Naive thymus-derived CD4-positive, alpha-beta T cell (primary cell): ENCODE measurements at regions not wholly inside any gene's neighbourhood (a gene's known extent, or its start where the extent isn't known, plus 50 kb on each side); places are given as distances from the start of the nearest gene placed in this dataset.

ENCODE experiments used
- ATAC-seq: fragments of 150-1000 bp; cut with Tn5 transposase; 2 replicates; pipeline ENCODE4 v1.10.0; 2021; ENCODE audit warnings: mild to moderate bottlenecking, moderate library complexity
- CTCF ChIA-PET: fragments of 350-600 bp; sonication (Branson Sonifier 250); formaldehyde crosslinking; loops from one replicate; lab custom pipeline; 2021; ENCODE audit warnings: antibody characterized with exemption; lab: Charles Lee
- POLR2A ChIA-PET: fragments of 350-600 bp; sonication (Branson Sonifier 250); formaldehyde crosslinking; loops from one replicate; lab custom pipeline; 2021; ENCODE audit warnings: antibody characterized with exemption, inconsistent platforms; lab: Charles Lee
- DNase-seq, 9 donors: peaks; one replicate each; pipeline versions ENCODE4 v3.0.0 to v3.0.0-alpha.2; 2020 to 2022; ENCODE audit warnings: mixed read lengths in 1 of 9
- H3K27ac ChIP-seq: one replicate; pipeline ENCODE4 v1.7.0; 2013; ENCODE audit warnings: mild to moderate bottlenecking, low read depth, low read length, moderate library complexity
- H3K27me3 ChIP-seq, 2 donors: one replicate each; pipeline ENCODE4 v1.7.0; 2013; ENCODE audit warnings: low read length in 2 of 2, mild to moderate bottlenecking in 2 of 2, moderate library complexity in 2 of 2; ENCODE audit not compliant: control insufficient read depth in 2 of 2, insufficient read depth in 2 of 2
- H3K36me3 ChIP-seq, 3 experiments: 1 replicate in 2 of 3; 2 replicates in 1 of 3; pipeline ENCODE4 v1.7.0; 2013; ENCODE audit warnings: low read length in 3 of 3, mild to moderate bottlenecking in 3 of 3, moderate library complexity in 1 of 3; ENCODE audit not compliant: insufficient read depth in 3 of 3, control insufficient read depth in 2 of 3
- H3K4me1 ChIP-seq, 2 donors: one replicate each; pipeline ENCODE4 v1.7.0; 2013; ENCODE audit warnings: low read length in 2 of 2, mild to moderate bottlenecking in 2 of 2, moderate library complexity in 1 of 2; ENCODE audit not compliant: control insufficient read depth in 2 of 2, insufficient read depth in 2 of 2
- H3K4me3 ChIP-seq: 2 replicates; pipeline ENCODE4 v1.7.0; 2013; ENCODE audit warnings: mild to moderate bottlenecking, low read length
- H3K9me3 ChIP-seq, 3 experiments: 1 replicate in 2 of 3; 2 replicates in 1 of 3; pipeline ENCODE4 v1.7.0; 2013; ENCODE audit warnings: low read length in 3 of 3; ENCODE audit not compliant: control insufficient read depth in 2 of 3
- H3K27ac Mint-ChIP-seq, 9 donors: one replicate each; pipeline ENCODE4 v1.8.0; 2020 to 2022; ENCODE audit warnings: mixed read lengths in 9 of 9, mild to moderate bottlenecking in 8 of 9, moderate library complexity in 5 of 9, inconsistent platforms in 2 of 9
- H3K27me3 Mint-ChIP-seq, 5 donors: one replicate each; pipeline ENCODE4 v1.8.0; 2021 to 2022; ENCODE audit warnings: mixed read lengths in 5 of 5, mild to moderate bottlenecking in 1 of 5
- H3K36me3 Mint-ChIP-seq, 5 donors: one replicate each; pipeline ENCODE4 v1.8.0; 2020 to 2022; ENCODE audit warnings: mixed read lengths in 5 of 5, mild to moderate bottlenecking in 3 of 5, inconsistent platforms in 1 of 5
- H3K4me1 Mint-ChIP-seq, 7 donors: one replicate each; pipeline ENCODE4 v1.8.0; 2020 to 2022; ENCODE audit warnings: mixed read lengths in 7 of 7, mild to moderate bottlenecking in 3 of 7, inconsistent platforms in 1 of 7
- H3K4me3 Mint-ChIP-seq, 10 donors: one replicate each; pipeline ENCODE4 v1.8.0; 2020 to 2022; ENCODE audit warnings: mild to moderate bottlenecking in 10 of 10, mixed read lengths in 10 of 10, moderate library complexity in 6 of 10, inconsistent platforms in 2 of 10
- H3K9me3 Mint-ChIP-seq, 11 donors: one replicate each; pipeline ENCODE4 v1.8.0; 2020 to 2022; ENCODE audit warnings: mixed read lengths in 11 of 11, mild to moderate bottlenecking in 4 of 11, inconsistent platforms in 1 of 11, moderate library complexity in 1 of 11
- intact Hi-C, 2 donors: fragments of 100-400 bp; cut with micrococcal nuclease; formaldehyde crosslinking; loops; one replicate each; pipeline ENCODE4 v1.15.1; 2023

GRCh38 chr12:93073324-93073723, 144.2 kb upstream of the EEA1 start:
- ChIA-PET POLR2A (no interaction called here), CTCF (no interaction called here)
- Mint-ChIP-seq H3K4me3 (no peak overlapping the region), H3K27me3 (peaks cover 0 to 6% (median 5%) of the 10 kb centered on the region in 5 donors), H3K36me3 (no peaks in the 10 kb centered on the region), H3K27ac (no peak overlapping the region), H3K9me3 (peaks cover 0 to 2% (median 0%) of the 10 kb centered on the region in 11 donors), H3K4me1 (no peaks in the 10 kb centered on the region)
- Histone ChIP-seq H3K4me3 (no peak overlapping the region), H3K4me1 (no peaks in the 10 kb centered on the region), H3K36me3 (no peaks in the 10 kb centered on the region), H3K9me3 (no peaks in the 10 kb centered on the region), H3K27me3 (no peaks in the 10 kb centered on the region), H3K27ac (no peak overlapping the region)
- intact Hi-C loops = no loop called here
- ATAC-seq (no peak), DNase-seq (no peak)

- H3K4me3 Mint-ChIP-seq = no peak overlapping the region
- no peak overlapping the region for H3K4me3 ChIP-seq
- no peaks in the 10 kb centered on the region for H3K27me3 Mint-ChIP-seq
- CTCF ChIA-PET = no interaction called here
- ATAC-seq (no peak), DNase-seq (no peak)
- no peak overlapping the region for H3K27ac ChIP-seq
- H3K9me3 Mint-ChIP-seq = no peaks in the 10 kb centered on the region
- H3K36me3 Mint-ChIP-seq = no peaks in the 10 kb centered on the region
- no peak overlapping the region for H3K27ac Mint-ChIP-seq
- H3K9me3 ChIP-seq = no peaks in the 10 kb centered on the region
- no peaks in the 10 kb centered on the region for H3K4me1 ChIP-seq
- intact Hi-C loops = no loop called here
- POLR2A ChIA-PET = no interaction called here
- no peaks in the 10 kb centered on the region for H3K36me3 ChIP-seq
- no peaks in the 10 kb centered on the region for H3K4me1 Mint-ChIP-seq
- no peaks in the 10 kb centered on the region for H3K27me3 ChIP-seq
Observed at GRCh38 chr12:93078059-93078458, 149.0 kb upstream of the EEA1 start.

DNA sequence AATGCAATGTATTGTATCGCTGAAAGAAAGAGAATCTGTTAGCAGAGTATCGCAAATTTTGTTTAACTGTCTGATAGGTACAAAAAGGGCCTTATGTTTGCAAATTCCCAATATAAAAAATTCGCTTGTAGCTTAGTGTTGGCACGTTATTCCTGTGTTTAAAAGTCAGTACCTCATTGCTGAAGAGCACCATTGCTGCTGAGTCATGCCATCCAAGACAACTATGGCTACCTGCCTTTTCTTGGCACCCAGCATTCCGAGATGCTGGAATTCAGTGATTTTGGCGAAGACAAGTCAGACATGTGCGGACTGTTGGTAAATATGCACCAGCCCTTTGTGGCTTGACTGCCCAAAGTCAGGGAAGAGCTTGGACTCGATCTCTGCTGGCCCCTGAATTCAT, 149.5 kb upstream of the EEA1 start:
- Histone ChIP-seq H3K36me3 (no peaks in the 10 kb centered on the region), H3K27me3 (no peaks in the 10 kb centered on the region), H3K4me1 (no peaks in the 10 kb centered on the region), H3K27ac (no peak overlapping the region), H3K9me3 (no peaks in the 10 kb centered on the region), H3K4me3 (no peak overlapping the region)
- ATAC-seq = no peak
- Mint-ChIP-seq H3K4me3 (no peak overlapping the region), H3K36me3 (peaks cover 0 to 2% (median 0%) of the 10 kb centered on the region in 5 donors), H3K27me3 (no peaks in the 10 kb centered on the region), H3K9me3 (peaks cover 0 to 2% (median 0%) of the 10 kb centered on the region in 11 donors), H3K27ac (no peak overlapping the region), H3K4me1 (no peaks in the 10 kb centered on the region)
- POLR2A ChIA-PET = no interaction called here
- CTCF ChIA-PET = no interaction called here
- no peak for DNase-seq
- intact Hi-C loops = no loop called here

DNA sequence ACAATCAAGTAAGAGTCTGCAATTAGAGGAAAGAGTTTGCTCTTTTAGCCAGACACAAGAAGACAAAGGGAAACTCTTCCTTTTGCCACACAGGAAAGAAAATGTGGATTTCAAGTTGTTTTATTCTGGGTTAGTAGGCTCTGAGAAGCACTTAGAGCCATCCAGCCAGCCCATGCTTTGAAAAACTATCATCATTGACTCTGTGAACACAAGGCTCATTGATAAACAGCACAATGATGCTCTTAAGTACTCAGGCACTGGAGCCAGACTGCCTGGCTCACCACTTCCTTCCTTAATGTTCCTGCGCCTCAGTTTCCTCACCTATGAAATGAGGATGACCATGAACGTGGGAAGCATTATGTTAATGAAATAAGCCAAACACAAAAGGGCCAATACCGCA, 150.2 kb upstream of the EEA1 start:
- H3K27ac ChIP-seq = no peak overlapping the region
- H3K36me3 Mint-ChIP-seq = peaks cover 0 to 4% (median 0%) of the 10 kb centered on the region in 5 donors
- no peaks in the 10 kb centered on the region for H3K4me1 Mint-ChIP-seq
- ChIA-PET CTCF (no interaction called here), POLR2A (no interaction called here)
- DNase-seq (no peak), ATAC-seq (no peak)
- H3K4me1 ChIP-seq = no peaks in the 10 kb centered on the region
- intact Hi-C loops = no loop called here
- no peaks in the 10 kb centered on the region for H3K27me3 ChIP-seq
- no peak overlapping the region for H3K4me3 ChIP-seq
- H3K9me3 ChIP-seq = no peaks in the 10 kb centered on the region
- peaks cover 0 to 4% (median 0%) of the 10 kb centered on the region in 11 donors for H3K9me3 Mint-ChIP-seq
- H3K27ac Mint-ChIP-seq = no peak overlapping the region
- H3K36me3 ChIP-seq = no peaks in the 10 kb centered on the region
- no peaks in the 10 kb centered on the region for H3K27me3 Mint-ChIP-seq
- H3K4me3 Mint-ChIP-seq = no peak overlapping the region

DNA sequence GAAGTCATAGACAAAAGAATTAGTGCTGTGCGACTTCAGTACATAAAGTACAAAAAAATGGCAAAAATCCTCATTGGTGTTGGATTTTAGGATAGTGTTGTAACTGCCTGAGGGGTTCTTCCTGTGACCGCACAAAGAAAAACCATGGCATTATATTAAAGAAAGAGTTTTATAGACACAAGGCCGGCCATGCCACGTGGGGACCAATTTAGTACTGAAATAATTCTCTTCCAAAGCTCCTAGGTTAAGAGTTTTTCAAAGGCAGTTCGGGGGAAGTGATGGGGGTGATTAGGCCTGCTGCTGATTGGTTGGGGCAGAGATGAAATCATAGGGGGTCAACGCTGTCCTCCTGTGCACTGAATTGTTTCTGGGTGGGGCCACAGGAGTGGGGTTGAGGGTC, 150.9 kb upstream of the EEA1 start:
- Histone ChIP-seq H3K4me3 (no peak overlapping the region), H3K4me1 (no peaks in the 10 kb centered on the region), H3K9me3 (no peaks in the 10 kb centered on the region), H3K27me3 (no peaks in the 10 kb centered on the region), H3K36me3 (no peaks in the 10 kb centered on the region), H3K27ac (no peak overlapping the region)
- Mint-ChIP-seq H3K36me3 (peaks cover 0 to 4% (median 0%) of the 10 kb centered on the region in 5 donors), H3K4me3 (no peak overlapping the region), H3K27me3 (no peaks in the 10 kb centered on the region), H3K9me3 (peaks cover 0 to 4% (median 0%) of the 10 kb centered on the region in 11 donors), H3K27ac (no peak overlapping the region), H3K4me1 (no peaks in the 10 kb centered on the region)
- ATAC-seq (no peak), DNase-seq (no peak)
- ChIA-PET POLR2A (no interaction called here), CTCF (no interaction called here)
- intact Hi-C loops = no loop called here

DNA sequence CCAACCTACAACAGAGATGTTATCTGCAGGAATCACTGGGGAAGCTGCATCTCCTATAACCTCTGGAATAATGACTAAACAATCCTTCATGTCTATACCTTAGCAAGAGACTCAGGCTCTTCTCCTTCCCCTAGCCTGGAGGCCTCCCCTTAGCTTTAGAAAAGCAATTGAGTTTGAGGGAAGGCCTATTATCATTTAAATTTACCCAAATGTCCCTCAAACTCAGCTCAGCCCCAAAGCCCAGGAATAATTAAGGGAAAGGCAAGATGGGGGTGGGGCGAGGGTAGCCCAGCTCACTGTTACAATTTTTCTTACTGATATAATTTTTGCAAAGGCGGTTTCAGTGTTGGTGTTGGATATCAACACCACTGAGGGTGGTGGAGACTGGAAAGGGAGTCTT, 151.4 kb upstream of the EEA1 start:
- POLR2A ChIA-PET = no interaction called here
- Histone ChIP-seq H3K36me3 (no peaks in the 10 kb centered on the region), H3K4me3 (no peak overlapping the region), H3K9me3 (no peaks in the 10 kb centered on the region), H3K27ac (no peak overlapping the region), H3K27me3 (no peaks in the 10 kb centered on the region), H3K4me1 (no peaks in the 10 kb centered on the region)
- Mint-ChIP-seq H3K27me3 (no peaks in the 10 kb centered on the region), H3K9me3 (peaks cover 0 to 5% (median 0%) of the 10 kb centered on the region in 11 donors), H3K27ac (no peak overlapping the region), H3K36me3 (peaks cover 0 to 4% (median 0%) of the 10 kb centered on the region in 5 donors), H3K4me1 (no peaks in the 10 kb centered on the region), H3K4me3 (no peak overlapping the region)
- intact Hi-C loops = no loop called here
- DNase-seq (no peak), ATAC-seq (no peak)
- CTCF ChIA-PET = no interaction called here

DNA sequence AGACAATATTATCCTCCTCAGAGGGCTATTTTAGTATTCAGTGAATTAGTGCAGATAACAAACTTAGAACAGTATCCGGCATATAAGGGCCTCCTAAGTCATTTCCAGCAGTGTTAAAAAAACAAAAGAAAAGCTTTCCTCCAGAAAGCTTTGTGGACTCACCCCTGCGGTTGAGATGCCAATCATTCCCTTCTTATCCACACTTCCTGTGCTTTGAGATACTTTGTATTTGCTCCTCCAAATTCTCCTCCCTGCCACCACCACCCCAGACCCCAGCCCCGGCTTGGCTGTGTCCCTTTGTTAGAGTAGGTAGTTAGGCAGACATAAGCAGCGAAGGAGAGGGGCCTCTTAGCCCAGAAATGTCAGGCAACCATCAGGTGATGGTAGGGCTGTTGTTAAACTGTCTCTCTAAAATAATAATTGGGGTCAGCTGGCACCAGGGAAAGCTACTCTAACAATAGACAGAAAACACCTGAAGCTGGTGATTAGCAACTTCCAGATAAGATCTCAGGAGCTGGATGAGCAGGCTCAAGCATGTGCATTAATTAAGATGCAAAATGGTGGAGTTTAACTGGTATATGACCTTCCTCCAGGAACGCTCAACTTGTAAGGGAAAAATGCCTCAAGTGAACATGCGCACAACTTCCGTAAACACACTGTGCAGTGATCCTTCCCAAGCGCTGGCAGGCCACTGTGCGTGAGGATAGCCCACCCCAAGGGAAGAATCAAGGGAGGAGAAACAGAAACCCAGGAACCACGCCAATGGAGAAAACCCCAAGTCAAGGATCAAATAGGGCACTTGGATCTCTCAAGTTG, 152.1 kb upstream of the EEA1 start:
- H3K27me3 ChIP-seq = no peaks in the 10 kb centered on the region
- Mint-ChIP-seq H3K27ac (no peak overlapping the region), H3K27me3 (no peaks in the 10 kb centered on the region), H3K4me3 (no peak overlapping the region), H3K36me3 (peaks cover 0 to 4% (median 0%) of the 10 kb centered on the region in 5 donors), H3K4me1 (no peaks in the 10 kb centered on the region), H3K9me3 (peaks cover 0 to 5% (median 1%) of the 10 kb centered on the region in 11 donors)
- peaks cover 0 to 3% (median 0%) of the 10 kb centered on the region in 3 experiments for H3K9me3 ChIP-seq
- ATAC-seq (no peak), DNase-seq (no peak)
- no peak overlapping the region for H3K4me3 ChIP-seq
- intact Hi-C loops = no loop called here
- POLR2A ChIA-PET = no interaction called here
- CTCF ChIA-PET = no interaction called here
- H3K36me3 ChIP-seq = no peaks in the 10 kb centered on the region
- H3K4me1 ChIP-seq = no peaks in the 10 kb centered on the region
- H3K27ac ChIP-seq = no peak overlapping the region
